HEK293 (cell line): ENCODE measurements at regions not wholly inside any gene's neighbourhood (a gene's known extent, or its start where the extent isn't known, plus 50 kb on each side); places are given as distances from the start of the nearest gene placed in this dataset.

ENCODE experiments used
- CTCF ChIA-PET: fragments of 350-600 bp; formaldehyde crosslinking; extraction: SDS; loops from one replicate; lab custom pipeline; 2021; ENCODE audit warnings: antibody characterized with exemption; lab: Yijun Ruan, JAX
- POLR2A ChIA-PET: fragments of 300-600 bp; formaldehyde crosslinking; extraction: SDS; loops from one replicate; lab custom pipeline; 2020; ENCODE audit warnings: antibody characterized with exemption, inconsistent platforms; lab: Yijun Ruan, JAX
- H3K27ac ChIP-seq: fragments of 200-500 bp; sonication (Bioruptor generic); 2 replicates; pipeline ENCODE4 v1.5.1; 2014; ENCODE audit warnings: low read depth, low read length, control low read depth, inconsistent platforms; ENCODE audit errors: extremely low read depth
- H3K36me3 ChIP-seq, 2 experiments: fragments of 200-500 bp in 1 of 2; sonication (Bioruptor generic) in 1 of 2; 1 replicate in 1 of 2; 2 replicates in 1 of 2; pipeline ENCODE4 v1.5.1; 2014 to 2017; ENCODE audit warnings: inconsistent platforms in 2 of 2, low read length in 2 of 2; ENCODE audit not compliant: control insufficient read depth in 2 of 2, insufficient read depth in 1 of 2
- H3K4me1 ChIP-seq: fragments of 200-500 bp; sonication (Bioruptor generic); 2 replicates; pipeline ENCODE4 v1.5.1; 2014; ENCODE audit warnings: mild to moderate bottlenecking, low read length, inconsistent platforms; ENCODE audit not compliant: control insufficient read depth, insufficient read depth
- H3K4me3 ChIP-seq: 2 replicates; pipeline ENCODE4 v1.5.1; 2011; ENCODE audit warnings: low read depth, mild to moderate bottlenecking, control low read depth, low read length, moderate library complexity
- H3K9me3 ChIP-seq: fragments of 200-500 bp; sonication (Bioruptor generic); 2 replicates; pipeline ENCODE4 v1.5.1; 2014; ENCODE audit warnings: low read depth, low read length, inconsistent platforms; ENCODE audit not compliant: control insufficient read depth, insufficient read depth
- GFI1B ChIP-seq: fragments of 450-650 bp; formaldehyde crosslinking; IDR thresholded peaks from 2 replicates; pipeline ENCODE4 v1.5.1; 2016; ENCODE audit warnings: missing biosample characterization, missing genetic modification characterization
- IKZF3 ChIP-seq: fragments of 450-650 bp; IDR thresholded peaks from 2 replicates; pipeline ENCODE4 v1.5.0; 2018; ENCODE audit warnings: missing biosample characterization, mild to moderate bottlenecking, missing genetic modification characterization, moderate library complexity
- KLF16 ChIP-seq: fragments of 450-650 bp; formaldehyde crosslinking; IDR thresholded peaks from 2 replicates; pipeline ENCODE4 v1.5.1; 2017; ENCODE audit warnings: missing biosample characterization, missing genetic modification characterization
- KLF7 ChIP-seq: fragments of 450-650 bp; formaldehyde crosslinking; IDR thresholded peaks from 2 replicates; pipeline ENCODE4 v1.5.1; 2016; ENCODE audit warnings: missing biosample characterization, missing genetic modification characterization, borderline replicate concordance
- PRDM1 ChIP-seq: fragments of 450-650 bp; formaldehyde crosslinking; IDR thresholded peaks from 2 replicates; pipeline ENCODE4; 2016; ENCODE audit warnings: missing biosample characterization, missing genetic modification characterization
- SCRT2 ChIP-seq: fragments of 450-650 bp; formaldehyde crosslinking; IDR thresholded peaks from 2 replicates; pipeline ENCODE4 v1.5.1; 2016; ENCODE audit warnings: missing biosample characterization, missing genetic modification characterization
- SP3 ChIP-seq: fragments of 450-650 bp; formaldehyde crosslinking; IDR thresholded peaks from 2 replicates; pipeline ENCODE4 v1.5.1; 2016; ENCODE audit warnings: missing biosample characterization, missing genetic modification characterization
- TCF7L2 ChIP-seq: IDR thresholded peaks from 2 replicates; pipeline ENCODE4 v1.6.1; 2011; ENCODE audit warnings: low read depth, mild to moderate bottlenecking, inconsistent platforms, low read length, moderate library complexity, borderline replicate concordance
- ZBTB20 ChIP-seq: fragments of 450-650 bp; formaldehyde crosslinking; IDR thresholded peaks from 2 replicates; pipeline ENCODE4 v1.5.1; 2016; ENCODE audit warnings: missing biosample characterization, missing genetic modification characterization
- ZBTB7A ChIP-seq: fragments of 450-650 bp; formaldehyde crosslinking; IDR thresholded peaks from 2 replicates; pipeline ENCODE4 v1.5.1; 2016; ENCODE audit warnings: low read depth, missing biosample characterization, missing genetic modification characterization
- ZNF112 ChIP-seq: fragments of 450-650 bp; formaldehyde crosslinking; IDR thresholded peaks from 2 replicates; pipeline ENCODE4 v1.5.0; 2017; ENCODE audit warnings: missing biosample characterization, missing genetic modification characterization
- ZNF132 ChIP-seq: fragments of 450-650 bp; formaldehyde crosslinking; IDR thresholded peaks from 2 replicates; pipeline ENCODE4 v1.5.1; 2017; ENCODE audit warnings: missing biosample characterization, missing genetic modification characterization, borderline replicate concordance
- ZNF155 ChIP-seq: fragments of 450-650 bp; formaldehyde crosslinking; IDR thresholded peaks from 2 replicates; pipeline ENCODE4 v1.5.1; 2016; ENCODE audit warnings: missing biosample characterization, missing genetic modification characterization
- ZNF174 ChIP-seq: fragments of 450-650 bp; formaldehyde crosslinking; IDR thresholded peaks from 2 replicates; pipeline ENCODE4 v1.5.0; 2017; ENCODE audit warnings: missing biosample characterization, mild to moderate bottlenecking, missing genetic modification characterization
- ZNF2 ChIP-seq: fragments of 450-650 bp; formaldehyde crosslinking; IDR thresholded peaks from 2 replicates; pipeline ENCODE4 v1.5.1; 2016; ENCODE audit warnings: missing biosample characterization, missing genetic modification characterization
- ZNF24 ChIP-seq: fragments of 450-650 bp; formaldehyde crosslinking; IDR thresholded peaks from 2 replicates; pipeline ENCODE4 v1.5.1; 2016; ENCODE audit warnings: missing biosample characterization, missing genetic modification characterization
- ZNF274 ChIP-seq, 2 experiments: fragments of 200-500 bp in 1 of 2; fragments of 450-650 bp in 1 of 2; sonication (Bioruptor generic) in 1 of 2; formaldehyde crosslinking in 1 of 2; IDR thresholded peaks; 2 replicates each; pipeline versions ENCODE4 v1.5.1 to v1.6.1; 2014 to 2016; ENCODE audit warnings: borderline replicate concordance in 1 of 2, inconsistent platforms in 1 of 2, low read length in 1 of 2, missing biosample characterization in 1 of 2, missing genetic modification characterization in 1 of 2
- ZNF324 ChIP-seq: fragments of 450-650 bp; formaldehyde crosslinking; IDR thresholded peaks from 2 replicates; pipeline ENCODE4 v1.5.1; 2016; ENCODE audit warnings: missing biosample characterization, missing genetic modification characterization
- ZNF335 ChIP-seq: fragments of 450-650 bp; formaldehyde crosslinking; conservative IDR thresholded peaks from 2 replicates; pipeline ENCODE4 v1.5.1; 2016; ENCODE audit warnings: missing biosample characterization, missing genetic modification characterization
- ZNF354C ChIP-seq: fragments of 450-650 bp; formaldehyde crosslinking; IDR thresholded peaks from 2 replicates; pipeline ENCODE4 v1.5.1; 2016; ENCODE audit warnings: missing biosample characterization, missing genetic modification characterization, low read depth, borderline replicate concordance
- ZNF404 ChIP-seq: fragments of 450-650 bp; formaldehyde crosslinking; IDR thresholded peaks from 2 replicates; pipeline ENCODE4 v1.5.1; 2017; ENCODE audit warnings: missing biosample characterization, missing genetic modification characterization
- ZNF501 ChIP-seq: fragments of 450-650 bp; formaldehyde crosslinking; IDR thresholded peaks from 2 replicates; pipeline ENCODE4 v1.5.1; 2016; ENCODE audit warnings: missing biosample characterization, missing genetic modification characterization
- ZNF610 ChIP-seq: fragments of 450-650 bp; formaldehyde crosslinking; IDR thresholded peaks from 2 replicates; pipeline ENCODE4 v1.5.1; 2016; ENCODE audit warnings: missing biosample characterization, missing genetic modification characterization, borderline replicate concordance
- ZNF624 ChIP-seq: fragments of 450-650 bp; formaldehyde crosslinking; IDR thresholded peaks from 2 replicates; pipeline ENCODE4 v1.5.1; 2017; ENCODE audit warnings: missing biosample characterization, missing genetic modification characterization
- ZNF791 ChIP-seq: fragments of 450-650 bp; formaldehyde crosslinking; IDR thresholded peaks from 2 replicates; pipeline ENCODE4 v1.5.1; 2016; ENCODE audit warnings: missing biosample characterization, missing genetic modification characterization
- ZNF837 ChIP-seq: fragments of 450-650 bp; formaldehyde crosslinking; IDR thresholded peaks from 2 replicates; pipeline ENCODE4 v1.5.1; 2016; ENCODE audit warnings: missing biosample characterization, missing genetic modification characterization
- TF ChIP-seq, protein P1 (sequence below): fragments of 450-650 bp; formaldehyde crosslinking; IDR thresholded peaks from 2 replicates; pipeline ENCODE4 v1.5.1; 2017; ENCODE audit warnings: missing biosample characterization, missing genetic modification characterization
- TF ChIP-seq, protein P2 (sequence below): fragments of 450-650 bp; formaldehyde crosslinking; IDR thresholded peaks from 2 replicates; pipeline ENCODE4 v1.5.1; 2016; ENCODE audit warnings: missing biosample characterization, missing genetic modification characterization
- TF ChIP-seq, protein P3 (sequence below): fragments of 450-650 bp; formaldehyde crosslinking; IDR thresholded peaks from 2 replicates; pipeline ENCODE4 v1.5.1; 2016; ENCODE audit warnings: missing biosample characterization, missing genetic modification characterization
- TF ChIP-seq, protein P4 (sequence below): IDR thresholded peaks from 2 replicates; pipeline ENCODE4 v1.6.1; 2011; ENCODE audit warnings: mild to moderate bottlenecking, low read depth, low read length, borderline replicate concordance

DNA sequence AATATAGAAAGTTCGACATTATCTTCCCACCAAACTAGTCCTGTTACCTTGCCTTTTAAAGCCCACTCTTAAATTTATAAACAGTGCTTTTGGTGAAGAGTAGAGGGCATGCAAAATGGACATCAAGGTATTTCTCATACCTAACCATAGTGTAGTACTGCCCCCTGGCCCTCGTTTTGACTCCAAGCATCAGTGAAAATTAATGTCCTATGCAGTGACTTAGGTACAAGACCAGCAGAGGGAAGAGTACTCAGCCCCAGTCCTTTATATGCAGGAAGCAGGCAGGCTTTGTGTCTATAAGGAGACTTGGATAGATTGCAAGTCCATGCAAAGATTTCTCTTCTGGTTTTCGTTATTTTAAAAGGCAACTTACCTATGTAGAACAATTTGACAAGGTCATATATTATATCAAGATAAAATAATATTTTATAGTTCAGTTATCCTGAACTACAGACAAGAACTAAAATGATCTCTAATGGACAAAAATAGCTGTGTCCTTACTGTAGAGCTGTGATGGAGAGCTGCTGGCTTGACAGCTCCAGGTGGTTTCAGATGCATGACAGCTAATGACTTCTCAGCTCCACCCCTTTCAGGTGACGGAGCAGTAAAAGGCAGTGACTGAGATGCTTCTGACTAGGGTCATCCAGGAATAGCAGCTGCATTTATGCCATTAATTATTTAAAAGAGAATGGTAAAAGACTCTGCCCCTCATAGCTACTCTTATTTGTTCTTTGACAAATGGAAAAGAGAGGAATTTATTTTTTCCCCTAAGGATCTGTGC is 646.1 kb downstream of the SQOR start:
- TF ChIP-seq ZNF112 (tag by site-specific recombination), result no peak
- TF ChIP-seq, protein P1, sequence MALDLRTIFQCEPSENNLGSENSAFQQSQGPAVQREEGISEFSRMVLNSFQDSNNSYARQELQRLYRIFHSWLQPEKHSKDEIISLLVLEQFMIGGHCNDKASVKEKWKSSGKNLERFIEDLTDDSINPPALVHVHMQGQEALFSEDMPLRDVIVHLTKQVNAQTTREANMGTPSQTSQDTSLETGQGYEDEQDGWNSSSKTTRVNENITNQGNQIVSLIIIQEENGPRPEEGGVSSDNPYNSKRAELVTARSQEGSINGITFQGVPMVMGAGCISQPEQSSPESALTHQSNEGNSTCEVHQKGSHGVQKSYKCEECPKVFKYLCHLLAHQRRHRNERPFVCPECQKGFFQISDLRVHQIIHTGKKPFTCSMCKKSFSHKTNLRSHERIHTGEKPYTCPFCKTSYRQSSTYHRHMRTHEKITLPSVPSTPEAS (tag by site-specific recombination), result no peak
- TF ChIP-seq TCF7L2, result no peak
- TF ChIP-seq ZNF174 (tag by site-specific recombination), result no peak
- TF ChIP-seq, protein P2, sequence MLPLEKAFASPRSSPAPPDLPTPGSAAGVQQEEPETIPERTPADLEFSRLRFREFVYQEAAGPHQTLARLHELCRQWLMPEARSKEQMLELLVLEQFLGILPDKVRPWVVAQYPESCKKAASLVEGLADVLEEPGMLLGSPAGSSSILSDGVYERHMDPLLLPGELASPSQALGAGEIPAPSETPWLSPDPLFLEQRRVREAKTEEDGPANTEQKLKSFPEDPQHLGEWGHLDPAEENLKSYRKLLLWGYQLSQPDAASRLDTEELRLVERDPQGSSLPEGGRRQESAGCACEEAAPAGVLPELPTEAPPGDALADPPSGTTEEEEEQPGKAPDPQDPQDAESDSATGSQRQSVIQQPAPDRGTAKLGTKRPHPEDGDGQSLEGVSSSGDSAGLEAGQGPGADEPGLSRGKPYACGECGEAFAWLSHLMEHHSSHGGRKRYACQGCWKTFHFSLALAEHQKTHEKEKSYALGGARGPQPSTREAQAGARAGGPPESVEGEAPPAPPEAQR (tag by site-specific recombination), result no peak
- TF ChIP-seq ZNF624, result no peak
- no peak for TF ChIP-seq GFI1B (tag by site-specific recombination)
- TF ChIP-seq ZNF791, result no peak
- no peak for TF ChIP-seq ZNF501 (tag by site-specific recombination)
- TF ChIP-seq ZNF335 (tag by site-specific recombination), result no peak
- no peak for TF ChIP-seq IKZF3 (tag by site-specific recombination)
- TF ChIP-seq ZNF324 (tag by site-specific recombination), result no peak
- TF ChIP-seq ZNF610 (tag by site-specific recombination), result no peak
- no peak for TF ChIP-seq SCRT2 (tag by site-specific recombination)
- TF ChIP-seq ZNF132, result no peak
- no peak for TF ChIP-seq PRDM1 (tag by site-specific recombination)
- no peak for TF ChIP-seq ZNF2 (tag by site-specific recombination)
- TF ChIP-seq, protein P3, sequence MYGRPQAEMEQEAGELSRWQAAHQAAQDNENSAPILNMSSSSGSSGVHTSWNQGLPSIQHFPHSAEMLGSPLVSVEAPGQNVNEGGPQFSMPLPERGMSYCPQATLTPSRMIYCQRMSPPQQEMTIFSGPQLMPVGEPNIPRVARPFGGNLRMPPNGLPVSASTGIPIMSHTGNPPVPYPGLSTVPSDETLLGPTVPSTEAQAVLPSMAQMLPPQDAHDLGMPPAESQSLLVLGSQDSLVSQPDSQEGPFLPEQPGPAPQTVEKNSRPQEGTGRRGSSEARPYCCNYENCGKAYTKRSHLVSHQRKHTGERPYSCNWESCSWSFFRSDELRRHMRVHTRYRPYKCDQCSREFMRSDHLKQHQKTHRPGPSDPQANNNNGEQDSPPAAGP (tag by site-specific recombination), result no peak
- Histone ChIP-seq H3K4me3 (no peak overlapping the region), H3K9me3 (no peaks in the 10 kb centered on the region), H3K4me1 (no peaks in the 10 kb centered on the region), H3K27ac (no peak overlapping the region), H3K36me3 (no peaks in the 10 kb centered on the region)
- POLR2A ChIA-PET, result no interaction called here
- CTCF ChIA-PET, result interaction anchor here (0.7 to 0.8 kb wide), 2 partner anchors 191 to 591 kb away, joined by 3 to 4 read pairs; no protein-coding TSS in a partner anchor

DNA sequence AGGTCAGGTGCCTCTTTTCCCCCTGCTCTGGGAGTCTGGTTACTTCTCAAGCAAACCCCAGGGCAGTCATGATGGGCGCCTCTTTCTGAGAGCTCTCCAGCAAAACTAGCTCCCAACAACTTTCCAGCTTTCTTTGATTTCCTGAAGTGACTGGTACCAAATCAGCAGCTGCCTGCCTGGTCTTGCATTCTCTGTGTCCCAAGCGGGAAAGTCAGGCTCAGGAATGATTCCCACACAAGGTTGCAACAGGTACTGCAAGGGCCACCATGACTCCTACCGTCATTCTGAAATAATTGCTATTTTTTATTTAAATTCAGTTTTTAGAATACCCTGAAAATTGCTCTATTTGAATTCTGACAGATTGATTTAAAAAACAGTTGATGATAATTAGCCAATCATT is 658.7 kb downstream of the SQOR start:
- H3K27ac ChIP-seq, result no peak overlapping the region
- no peaks in the 10 kb centered on the region for H3K36me3 ChIP-seq
- ChIA-PET POLR2A (no interaction called here), CTCF (no interaction called here)
- H3K4me3 ChIP-seq, result no peak overlapping the region
- H3K4me1 ChIP-seq, result no peaks in the 10 kb centered on the region
- no peaks in the 10 kb centered on the region for H3K9me3 ChIP-seq
- TF ChIP-seq ZNF2 (tag by site-specific recombination) (no peak), ZNF274 (IDR thresholded peaks at IDR 0.05; ENCODE audit: low read length) (no peak), ZNF274 (tag by site-specific recombination; IDR thresholded peaks at IDR 0.05; ENCODE audit: borderline replicate concordance) (no peak), ZNF837 (no peak), ZNF354C (tag by site-specific recombination) (no peak), ZNF404 (no peak), SP3 (tag by site-specific recombination) (no peak), ZNF24 (tag by site-specific recombination) (no peak), ZBTB20 (tag by site-specific recombination) (no peak), ZNF112 (tag by site-specific recombination) (no peak), ZBTB7A (tag by site-specific recombination) (no peak), KLF16 (no peak), ZNF155 (tag by site-specific recombination) (no peak), KLF7 (tag by site-specific recombination) (no peak)
- TF ChIP-seq, protein P4, sequence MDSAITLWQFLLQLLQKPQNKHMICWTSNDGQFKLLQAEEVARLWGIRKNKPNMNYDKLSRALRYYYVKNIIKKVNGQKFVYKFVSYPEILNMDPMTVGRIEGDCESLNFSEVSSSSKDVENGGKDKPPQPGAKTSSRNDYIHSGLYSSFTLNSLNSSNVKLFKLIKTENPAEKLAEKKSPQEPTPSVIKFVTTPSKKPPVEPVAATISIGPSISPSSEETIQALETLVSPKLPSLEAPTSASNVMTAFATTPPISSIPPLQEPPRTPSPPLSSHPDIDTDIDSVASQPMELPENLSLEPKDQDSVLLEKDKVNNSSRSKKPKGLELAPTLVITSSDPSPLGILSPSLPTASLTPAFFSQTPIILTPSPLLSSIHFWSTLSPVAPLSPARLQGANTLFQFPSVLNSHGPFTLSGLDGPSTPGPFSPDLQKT, result no peak
